ENCODE measurements at regions not wholly inside any gene's neighbourhood (a gene's known extent, or its start where the extent isn't known, plus 50 kb on each side); places are given as distances from the start of the nearest gene placed in this dataset.

GRCh38 chr2:236369661-236370062 is 105.5 kb upstream of the ASB18 start:
- H4K20me1 ChIP-seq (ENCODE audit: insufficient read depth, low read length) = no peaks in the 10 kb centered on the region
- no peak overlapping the region for H2AFZ ChIP-seq (ENCODE audit: low read length)

DNA sequence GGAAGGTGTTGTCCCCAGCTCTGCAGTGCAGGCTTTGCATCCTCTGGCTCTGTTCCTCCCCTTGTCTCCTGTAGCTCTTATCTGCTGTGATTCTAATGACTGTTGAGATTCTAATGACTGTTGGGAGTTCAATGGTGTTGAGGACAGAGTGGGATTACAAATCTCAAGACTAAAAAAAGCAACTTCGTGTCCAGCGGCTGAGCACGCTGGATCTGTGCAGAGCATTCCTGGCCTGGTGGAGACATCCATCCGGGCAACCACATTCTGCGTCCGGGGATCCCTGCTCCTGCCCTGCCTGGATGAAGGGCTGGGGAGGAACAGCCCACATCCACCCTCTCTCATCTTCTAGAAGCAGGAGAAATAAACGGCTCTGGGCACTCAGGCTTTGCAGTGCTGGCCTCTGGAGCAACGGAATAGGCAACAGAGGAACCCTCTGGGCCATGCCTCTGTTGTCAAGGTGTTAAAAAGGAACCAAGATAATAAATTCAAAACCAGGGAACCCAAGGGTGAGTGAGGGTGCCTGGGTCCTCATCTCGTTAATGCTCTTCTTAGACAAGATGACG is 106.7 kb upstream of the ASB18 start:
- Histone ChIP-seq H3K9ac (ENCODE audit: low read length) (no peak overlapping the region), H3K9me2 (ENCODE audit: low read depth, low read length) (no peaks in the 10 kb centered on the region), H3K27me3 (ENCODE audit: insufficient read depth, low read length) (no peaks in the 10 kb centered on the region), H3K9me3 (ENCODE audit: low read length) (no peaks in the 10 kb centered on the region), H3K4me3 (ENCODE audit: low read depth, low read length, poor library complexity, severe bottlenecking) (no peak overlapping the region), H3F3A (ENCODE audit: insufficient read depth, low read length) (no peaks in the 10 kb centered on the region), H2AFZ (ENCODE audit: low read length) (no peak overlapping the region), H3K4me2 (ENCODE audit: low read length) (no peak overlapping the region), H3K4me1 (ENCODE audit: insufficient read depth, low read length, severe bottlenecking) (no peaks in the 10 kb centered on the region), H4K20me1 (ENCODE audit: insufficient read depth, low read length) (no peaks in the 10 kb centered on the region), H3K79me2 (ENCODE audit: insufficient read depth, low read length) (no peaks in the 10 kb centered on the region), H3K27ac (ENCODE audit: low read depth, low read length, poor library complexity, severe bottlenecking) (no peak overlapping the region), H3K36me3 (ENCODE audit: insufficient read depth, low read length) (no peaks in the 10 kb centered on the region)
- TF ChIP-seq EZH2 (IDR thresholded peaks at IDR 0.05; ENCODE audit: borderline replicate concordance, low read length) (no peak), CTCF (IDR thresholded peaks at IDR 0.05; ENCODE audit: low read length) (no peak)

More at GRCh38 chr2:236369661-236370062, 105.5 kb upstream of the ASB18 start:
- Histone ChIP-seq H3K4me1 (ENCODE audit: insufficient read depth, low read length, severe bottlenecking) (no peaks in the 10 kb centered on the region), H3K4me2 (ENCODE audit: low read length) (no peak overlapping the region), H3K79me2 (ENCODE audit: insufficient read depth, low read length) (no peaks in the 10 kb centered on the region), H3K27me3 (ENCODE audit: insufficient read depth, low read length) (no peaks in the 10 kb centered on the region; the same call in 1 of the 2 replicates), H3K27ac (ENCODE audit: low read depth, low read length, poor library complexity, severe bottlenecking) (no peak overlapping the region), H3K9me3 (ENCODE audit: low read length) (no peaks in the 10 kb centered on the region), H3K4me3 (ENCODE audit: low read depth, low read length, poor library complexity, severe bottlenecking) (no peak overlapping the region), H3F3A (ENCODE audit: insufficient read depth, low read length) (no peaks in the 10 kb centered on the region), H3K36me3 (ENCODE audit: insufficient read depth, low read length) (no peaks in the 10 kb centered on the region), H3K9me2 (ENCODE audit: low read depth, low read length) (no peaks in the 10 kb centered on the region), H3K9ac (ENCODE audit: low read length) (no peak overlapping the region)
- TF ChIP-seq EZH2 (IDR thresholded peaks at IDR 0.05; ENCODE audit: borderline replicate concordance, low read length) (no peak), CTCF (IDR thresholded peaks at IDR 0.05; ENCODE audit: low read length) (no peak)

DNA sequence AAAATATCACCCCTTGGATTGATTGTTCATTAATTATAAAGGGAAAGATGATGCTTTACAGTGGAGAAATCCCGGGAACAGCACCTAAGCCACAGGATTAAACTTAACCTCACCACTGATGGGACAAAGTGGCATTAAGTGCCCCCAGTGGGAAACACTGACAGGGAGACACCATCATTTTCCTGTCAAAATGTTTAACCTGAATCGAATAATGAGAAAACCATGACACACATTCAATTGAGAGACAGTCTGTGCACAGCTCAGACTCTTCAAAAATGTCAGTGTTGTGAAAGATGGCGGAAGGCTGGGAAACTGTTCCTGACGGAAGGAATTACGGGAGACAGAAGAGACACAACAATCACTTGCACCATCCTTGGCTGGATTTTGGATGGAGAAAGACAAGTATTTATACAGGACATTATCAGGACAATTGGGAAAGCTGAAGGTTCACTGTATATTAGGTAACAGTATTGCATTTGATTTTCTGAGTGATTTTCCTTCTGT is 111.8 kb upstream of the ASB18 start:
- H3K27ac ChIP-seq (ENCODE audit: low read depth, low read length, poor library complexity, severe bottlenecking) = no peak overlapping the region
- no peak overlapping the region for H3K4me3 ChIP-seq (ENCODE audit: low read depth, low read length, poor library complexity, severe bottlenecking)
- no peak for TF ChIP-seq CTCF (IDR thresholded peaks at IDR 0.05; ENCODE audit: low read length)
- TF ChIP-seq EZH2 (IDR thresholded peaks at IDR 0.05; ENCODE audit: borderline replicate concordance, low read length) = no peak

More for the DNA sequence above, 111.8 kb upstream of the ASB18 start:
- H3K4me2 ChIP-seq (ENCODE audit: low read length) = no peak overlapping the region
- H3K9me3 ChIP-seq (ENCODE audit: low read length) = no peaks in the 10 kb centered on the region
- H4K20me1 ChIP-seq (ENCODE audit: insufficient read depth, low read length) = no peaks in the 10 kb centered on the region
- H2AFZ ChIP-seq (ENCODE audit: low read length) = no peak overlapping the region
- no peaks in the 10 kb centered on the region for H3F3A ChIP-seq (ENCODE audit: insufficient read depth, low read length)
- H3K79me2 ChIP-seq (ENCODE audit: insufficient read depth, low read length) = no peaks in the 10 kb centered on the region
- H3K36me3 ChIP-seq (ENCODE audit: insufficient read depth, low read length) = no peaks in the 10 kb centered on the region
- no peaks in the 10 kb centered on the region for H3K4me1 ChIP-seq (ENCODE audit: insufficient read depth, low read length, severe bottlenecking)
- H3K9me2 ChIP-seq (ENCODE audit: low read depth, low read length) = no peaks in the 10 kb centered on the region
- H3K27me3 ChIP-seq (ENCODE audit: insufficient read depth, low read length) = no peaks in the 10 kb centered on the region; the same call in 1 of the 2 replicates
- no peak overlapping the region for H3K9ac ChIP-seq (ENCODE audit: low read length)

Measured in OCI-LY1 (cell line).